Muscle layer of colon (tissue), 2 donors: ENCODE measurements at regions not wholly inside any gene's neighbourhood (a gene's known extent, or its start where the extent isn't known, plus 50 kb on each side); places are given as distances from the start of the nearest gene placed in this dataset.

Source experiments
- H3K27ac ChIP-seq: one replicate; pipeline ENCODE4 v1.7.0; 2013; ENCODE audit warnings: low read depth, mild to moderate bottlenecking, low read length, moderate library complexity
- H3K27me3 ChIP-seq, 2 donors: one replicate each; pipeline ENCODE4 v1.7.0; 2013; ENCODE audit warnings: low read length in 2 of 2, mild to moderate bottlenecking in 2 of 2; ENCODE audit not compliant: insufficient read depth in 2 of 2, control insufficient read depth in 1 of 2
- H3K36me3 ChIP-seq: one replicate; pipeline ENCODE4 v1.7.0; 2013; ENCODE audit warnings: mild to moderate bottlenecking, low read length; ENCODE audit not compliant: insufficient read depth
- H3K4me1 ChIP-seq: one replicate; pipeline ENCODE4 v1.7.0; 2013; ENCODE audit warnings: mild to moderate bottlenecking, low read length; ENCODE audit not compliant: insufficient read depth
- H3K4me3 ChIP-seq, 2 donors: one replicate each; pipeline ENCODE4 v1.7.0; 2013; ENCODE audit warnings: low read length in 2 of 2, low read depth in 1 of 2, mild to moderate bottlenecking in 1 of 2, moderate library complexity in 1 of 2
- H3K9ac ChIP-seq: one replicate; pipeline ENCODE4 v1.7.0; 2013; ENCODE audit warnings: low read length
- H3K9me3 ChIP-seq: one replicate; pipeline ENCODE4 v1.7.0; 2013; ENCODE audit warnings: mild to moderate bottlenecking, low read length
- donor health status: abdominal sarcoma.
- donor health status: Adenocarcinoma of cecum.

DNA sequence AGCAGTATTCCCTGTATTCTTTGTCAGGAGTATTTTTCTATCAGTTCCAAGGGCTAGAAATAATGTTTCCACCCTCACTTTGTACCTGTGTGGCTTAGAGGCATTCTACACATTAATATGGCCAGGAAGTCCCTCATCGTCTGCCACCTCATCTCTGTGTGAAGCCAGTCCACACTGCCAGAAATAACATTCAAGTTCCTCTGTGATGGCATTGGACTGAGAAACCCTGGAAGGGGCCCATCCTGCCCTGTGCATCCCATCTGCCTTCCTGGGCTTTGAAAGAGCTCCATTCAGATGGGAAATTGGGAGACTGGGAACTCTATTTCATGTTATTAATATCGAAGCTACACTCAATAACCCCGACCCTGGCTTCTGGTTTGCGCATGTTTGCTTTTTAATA is 497.2 kb upstream of the CDH5 start:
- Histone ChIP-seq H3K9me3 (no peaks in the 10 kb centered on the region), H3K4me1 (no peaks in the 10 kb centered on the region), H3K9ac (no peak overlapping the region), H3K36me3 (no peaks in the 10 kb centered on the region), H3K27me3 (no peaks in the 10 kb centered on the region), H3K4me3 (no peak overlapping the region), H3K27ac (no peak overlapping the region)

DNA sequence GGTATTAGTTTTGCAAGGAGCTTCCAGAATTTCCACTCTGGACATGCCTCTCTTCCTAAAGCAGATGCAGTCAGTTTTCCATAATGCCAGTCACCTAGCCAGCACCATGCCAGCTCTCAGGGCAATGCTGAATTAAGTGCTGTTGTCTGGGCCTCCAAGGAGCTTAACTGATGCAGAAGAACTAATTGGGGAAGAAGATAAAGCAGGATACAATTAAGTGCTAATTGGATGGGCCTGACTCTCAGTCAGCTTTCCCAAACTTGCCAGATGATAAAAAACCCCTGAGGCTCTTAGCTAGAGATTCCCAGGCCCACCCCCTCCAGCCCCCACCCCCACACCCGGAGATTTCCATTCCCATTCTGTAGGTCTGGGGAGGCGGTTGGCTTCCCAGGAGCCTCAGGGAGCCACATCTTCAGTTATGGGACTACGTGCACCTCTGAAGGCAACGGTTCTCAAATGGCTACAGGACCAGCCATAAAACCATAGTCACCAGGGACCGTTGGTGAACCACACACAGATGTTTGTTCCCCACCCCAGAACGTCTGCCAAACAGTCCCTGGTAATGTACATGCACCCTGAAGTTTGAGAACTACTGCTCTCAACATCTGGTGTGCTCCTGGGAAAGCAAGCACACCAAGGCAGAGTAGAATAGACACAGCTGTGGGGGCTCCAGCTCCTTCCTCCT is 499.1 kb upstream of the CDH5 start:
- Histone ChIP-seq H3K27ac (no peak overlapping the region), H3K4me3 (no peak overlapping the region), H3K9me3 (no peaks in the 10 kb centered on the region), H3K27me3 (no peaks in the 10 kb centered on the region), H3K9ac (no peak overlapping the region), H3K4me1 (no peaks in the 10 kb centered on the region), H3K36me3 (no peaks in the 10 kb centered on the region)

- Histone ChIP-seq H3K27me3 (no peaks in the 10 kb centered on the region), H3K9ac (no peak overlapping the region), H3K9me3 (no peaks in the 10 kb centered on the region)
Measured at GRCh38 chr16:65863236-65863635, 503.3 kb upstream of the CDH5 start.

DNA sequence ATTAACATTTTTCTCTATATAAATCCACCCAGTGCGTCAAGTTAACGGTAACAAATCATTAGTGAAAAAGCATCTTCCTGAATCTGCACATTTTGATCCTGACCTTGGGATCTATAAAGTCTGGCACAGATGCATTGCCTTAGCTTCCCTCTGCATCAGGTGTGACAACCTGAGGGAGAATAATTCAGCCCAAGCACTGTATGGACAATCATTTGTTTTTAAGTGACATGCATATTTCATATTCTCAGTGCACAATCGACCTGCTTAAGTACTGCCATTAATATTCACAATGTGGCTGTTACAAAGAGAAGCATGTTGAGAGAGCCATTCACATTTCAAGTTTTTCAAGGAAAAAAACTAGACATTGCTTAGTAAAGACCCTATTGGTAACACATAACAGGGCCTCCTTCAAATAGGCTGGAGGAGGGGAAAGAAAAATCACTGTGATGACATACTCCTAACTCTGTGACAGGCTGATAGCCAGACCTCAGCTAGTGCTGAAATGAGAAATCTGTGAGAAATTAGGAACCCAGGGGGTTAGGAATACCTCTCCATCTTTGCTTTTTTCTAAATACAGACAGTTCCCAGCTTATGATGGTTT is 505.3 kb upstream of the CDH5 start:
- Histone ChIP-seq H3K9me3 (no peaks in the 10 kb centered on the region), H3K9ac (no peak overlapping the region), H3K36me3 (no peaks in the 10 kb centered on the region), H3K27me3 (no peaks in the 10 kb centered on the region), H3K4me1 (no peaks in the 10 kb centered on the region), H3K4me3 (no peak overlapping the region), H3K27ac (no peak overlapping the region)

More at GRCh38 chr16:65863236-65863635, 503.3 kb upstream of the CDH5 start:
- Histone ChIP-seq H3K36me3 (no peaks in the 10 kb centered on the region), H3K4me1 (no peaks in the 10 kb centered on the region), H3K27ac (no peak overlapping the region), H3K4me3 (no peak overlapping the region)

- Histone ChIP-seq H3K27me3 (no peaks in the 10 kb centered on the region), H3K4me1 (no peaks in the 10 kb centered on the region), H3K4me3 (no peak overlapping the region), H3K9ac (no peak overlapping the region), H3K9me3 (no peaks in the 10 kb centered on the region), H3K36me3 (no peaks in the 10 kb centered on the region), H3K27ac (no peak overlapping the region)
Measured at GRCh38 chr16:65855171-65856145, 511.0 kb upstream of the CDH5 start.

GRCh38 chr16:65846210-65846602 is 520.3 kb upstream of the CDH5 start:
- H3K27ac ChIP-seq: no peak overlapping the region
- H3K9me3 ChIP-seq: no peaks in the 10 kb centered on the region
- H3K4me3 ChIP-seq: no peak overlapping the region
- H3K9ac ChIP-seq: no peak overlapping the region
- no peaks in the 10 kb centered on the region for H3K36me3 ChIP-seq
- H3K4me1 ChIP-seq: no peaks in the 10 kb centered on the region
- no peaks in the 10 kb centered on the region for H3K27me3 ChIP-seq

DNA sequence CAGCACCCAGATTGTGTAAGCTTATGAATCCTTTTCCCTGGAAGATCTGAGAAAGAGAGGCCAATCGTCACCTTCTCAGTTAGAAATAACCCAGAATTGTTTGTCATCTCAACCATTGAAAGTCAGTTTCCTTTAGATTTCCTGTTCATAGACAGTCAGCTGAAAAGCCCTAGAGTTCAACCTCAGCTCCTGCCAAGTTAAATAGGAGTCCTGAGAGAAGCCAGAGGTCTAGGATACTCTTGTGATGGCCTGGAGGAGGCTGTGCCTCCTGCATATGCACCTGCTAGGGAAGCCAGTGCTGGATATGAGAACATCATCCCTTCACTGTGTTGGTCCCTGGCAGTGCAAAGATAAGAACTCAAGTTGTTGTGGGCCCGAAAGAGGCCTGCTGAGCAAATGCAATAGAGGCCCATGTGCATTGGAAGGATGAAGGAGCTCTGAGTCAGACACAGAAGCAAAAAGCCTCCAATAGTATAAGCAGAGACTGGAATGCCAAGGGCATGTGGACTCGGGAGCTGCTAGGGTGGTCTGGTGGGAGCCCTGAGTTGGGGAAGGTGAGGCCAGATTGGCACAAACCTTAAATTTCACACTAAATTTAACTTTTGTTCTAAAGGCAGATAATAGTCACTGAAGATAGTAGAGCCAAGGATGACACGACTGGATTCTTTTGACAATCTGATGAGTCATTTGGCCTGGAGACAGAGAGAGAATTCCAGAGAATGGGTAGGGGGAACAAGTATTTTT is 520.9 kb upstream of the CDH5 start:
- H3K4me3 ChIP-seq: no peak overlapping the region
- H3K4me1 ChIP-seq: no peaks in the 10 kb centered on the region
- H3K9me3 ChIP-seq: no peaks in the 10 kb centered on the region
- no peaks in the 10 kb centered on the region for H3K36me3 ChIP-seq
- H3K27me3 ChIP-seq: no peaks in the 10 kb centered on the region
- H3K9ac ChIP-seq: no peak overlapping the region
- H3K27ac ChIP-seq: no peak overlapping the region

DNA sequence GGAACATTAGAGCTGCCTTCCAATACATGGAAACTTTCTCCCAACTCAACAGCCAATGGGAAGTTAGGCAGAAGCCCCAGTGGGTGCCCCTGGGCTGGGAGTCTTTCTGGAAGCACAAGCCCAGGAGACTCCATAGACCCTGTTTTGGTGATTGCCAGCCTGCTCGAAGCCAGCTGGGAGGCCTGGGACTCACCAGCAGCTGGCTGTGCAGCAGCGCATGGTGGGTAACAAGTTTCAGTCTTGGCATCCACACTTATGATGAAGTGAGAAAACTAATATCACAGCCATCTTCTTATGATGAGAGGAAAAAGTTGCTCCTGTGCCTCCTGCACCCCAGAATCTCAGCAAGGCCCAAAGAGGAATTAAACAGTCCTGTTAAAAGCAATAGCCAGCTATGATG is 522.5 kb upstream of the CDH5 start:
- no peak overlapping the region for H3K9ac ChIP-seq
- H3K27ac ChIP-seq: no peak overlapping the region
- H3K36me3 ChIP-seq: no peaks in the 10 kb centered on the region
- no peaks in the 10 kb centered on the region for H3K27me3 ChIP-seq
- H3K4me1 ChIP-seq: no peaks in the 10 kb centered on the region
- no peaks in the 10 kb centered on the region for H3K9me3 ChIP-seq
- H3K4me3 ChIP-seq: no peak overlapping the region

DNA sequence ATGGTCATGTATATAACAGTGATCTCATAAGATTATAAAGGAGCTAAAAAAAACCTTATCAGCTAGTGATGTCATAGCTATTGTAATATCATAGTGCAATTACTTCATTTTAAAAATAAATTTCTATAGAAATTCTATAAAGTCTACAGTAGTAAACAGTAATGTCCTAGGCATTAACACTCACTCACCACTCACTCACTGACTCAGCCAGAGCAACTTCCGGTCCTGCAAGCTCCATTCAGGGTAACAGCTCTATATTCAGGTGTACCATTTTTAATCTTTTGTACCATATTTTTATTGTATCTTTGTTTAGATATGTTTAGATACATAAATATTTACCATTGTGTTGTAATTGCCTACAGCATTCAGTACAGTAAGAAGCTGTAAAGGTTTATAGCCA is 524.4 kb upstream of the CDH5 start:
- Histone ChIP-seq H3K27me3 (no peaks in the 10 kb centered on the region), H3K9ac (no peak overlapping the region), H3K4me1 (no peaks in the 10 kb centered on the region), H3K36me3 (no peaks in the 10 kb centered on the region), H3K4me3 (no peak overlapping the region), H3K27ac (no peak overlapping the region), H3K9me3 (no peaks in the 10 kb centered on the region)

- Histone ChIP-seq H3K27ac (no peak overlapping the region), H3K4me3 (no peak overlapping the region), H3K27me3 (no peaks in the 10 kb centered on the region), H3K9ac (no peak overlapping the region), H3K36me3 (no peaks in the 10 kb centered on the region), H3K9me3 (no peaks in the 10 kb centered on the region), H3K4me1 (no peaks in the 10 kb centered on the region)
Measured at GRCh38 chr16:65838001-65838400, 528.5 kb upstream of the CDH5 start.

DNA sequence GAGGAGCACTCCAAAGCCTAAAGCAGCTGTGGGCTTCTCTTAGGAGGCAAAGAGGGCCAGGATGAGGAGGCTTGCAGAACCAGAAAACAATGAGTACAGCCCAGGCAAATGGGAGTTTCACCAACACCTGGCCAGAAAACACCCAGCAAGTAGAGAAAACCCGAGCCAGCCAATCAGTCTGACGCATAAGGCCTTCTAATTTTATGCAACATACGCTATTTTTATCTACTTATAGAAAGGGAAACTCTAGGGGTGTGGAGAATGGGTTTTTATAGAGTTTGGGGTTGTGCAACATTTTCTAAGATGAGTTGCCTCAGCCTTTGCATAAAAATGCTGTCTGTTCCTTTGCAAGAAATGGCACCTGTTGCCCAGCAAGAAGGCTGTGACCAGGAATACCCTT is 529.0 kb upstream of the CDH5 start:
- Histone ChIP-seq H3K4me3 (no peak overlapping the region), H3K9ac (no peak overlapping the region), H3K36me3 (no peaks in the 10 kb centered on the region), H3K9me3 (no peaks in the 10 kb centered on the region), H3K4me1 (no peaks in the 10 kb centered on the region), H3K27me3 (no peaks in the 10 kb centered on the region), H3K27ac (no peak overlapping the region)
